LNCAP (cell line): ENCODE measurements at regions not wholly inside any gene's neighbourhood (a gene's known extent, or its start where the extent isn't known, plus 50 kb on each side); places are given as distances from the start of the nearest gene placed in this dataset.

ENCODE experiments used
- TF ChIP-seq, protein P1 (sequence below): fragments of 450-650 bp; IDR thresholded peaks from 2 replicates; pipeline ENCODE4 v1.5.1; 2017; ENCODE audit warnings: mild to moderate bottlenecking

DNA sequence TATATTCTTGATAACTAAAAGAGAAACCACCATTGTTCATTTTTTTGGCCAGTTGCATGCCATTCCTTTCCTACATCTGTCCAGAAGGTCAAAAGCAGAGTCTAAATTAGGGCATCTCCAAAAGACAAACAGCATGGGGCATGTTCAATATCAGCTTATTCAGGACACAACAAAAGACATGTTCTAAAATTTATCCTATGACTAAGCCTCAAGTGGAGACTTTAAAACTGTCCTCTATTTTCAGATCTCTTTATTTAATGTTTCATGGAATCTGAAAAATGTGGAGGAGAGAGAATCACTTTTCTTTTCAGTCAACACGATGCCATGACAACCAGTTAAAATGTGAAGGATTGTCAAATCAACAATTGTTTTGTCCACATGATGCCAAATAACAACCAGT lies 303.4 kb upstream of the PRMT6 start:
- TF ChIP-seq, protein P1, sequence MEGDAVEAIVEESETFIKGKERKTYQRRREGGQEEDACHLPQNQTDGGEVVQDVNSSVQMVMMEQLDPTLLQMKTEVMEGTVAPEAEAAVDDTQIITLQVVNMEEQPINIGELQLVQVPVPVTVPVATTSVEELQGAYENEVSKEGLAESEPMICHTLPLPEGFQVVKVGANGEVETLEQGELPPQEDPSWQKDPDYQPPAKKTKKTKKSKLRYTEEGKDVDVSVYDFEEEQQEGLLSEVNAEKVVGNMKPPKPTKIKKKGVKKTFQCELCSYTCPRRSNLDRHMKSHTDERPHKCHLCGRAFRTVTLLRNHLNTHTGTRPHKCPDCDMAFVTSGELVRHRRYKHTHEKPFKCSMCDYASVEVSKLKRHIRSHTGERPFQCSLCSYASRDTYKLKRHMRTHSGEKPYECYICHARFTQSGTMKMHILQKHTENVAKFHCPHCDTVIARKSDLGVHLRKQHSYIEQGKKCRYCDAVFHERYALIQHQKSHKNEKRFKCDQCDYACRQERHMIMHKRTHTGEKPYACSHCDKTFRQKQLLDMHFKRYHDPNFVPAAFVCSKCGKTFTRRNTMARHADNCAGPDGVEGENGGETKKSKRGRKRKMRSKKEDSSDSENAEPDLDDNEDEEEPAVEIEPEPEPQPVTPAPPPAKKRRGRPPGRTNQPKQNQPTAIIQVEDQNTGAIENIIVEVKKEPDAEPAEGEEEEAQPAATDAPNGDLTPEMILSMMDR = no peak

DNA sequence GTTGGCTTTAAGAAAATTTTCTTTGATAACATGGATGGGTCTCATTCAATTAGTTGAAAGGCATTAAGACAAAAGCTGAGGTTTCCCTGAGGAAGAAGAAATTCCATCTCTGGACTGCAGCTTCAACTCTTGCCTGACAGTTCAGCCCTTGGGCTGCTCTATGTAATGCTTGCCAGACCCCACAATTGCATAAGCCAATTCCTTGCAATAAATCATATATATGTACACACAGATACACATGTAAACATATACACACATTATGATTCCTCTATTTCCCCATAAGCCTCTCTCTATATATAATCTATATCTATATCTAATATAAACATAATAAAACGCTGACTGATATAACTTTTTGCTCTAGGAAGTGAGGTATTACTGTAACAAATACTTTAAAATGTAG lies 301.5 kb upstream of the PRMT6 start:
- TF ChIP-seq, protein P1 = no peak

DNA sequence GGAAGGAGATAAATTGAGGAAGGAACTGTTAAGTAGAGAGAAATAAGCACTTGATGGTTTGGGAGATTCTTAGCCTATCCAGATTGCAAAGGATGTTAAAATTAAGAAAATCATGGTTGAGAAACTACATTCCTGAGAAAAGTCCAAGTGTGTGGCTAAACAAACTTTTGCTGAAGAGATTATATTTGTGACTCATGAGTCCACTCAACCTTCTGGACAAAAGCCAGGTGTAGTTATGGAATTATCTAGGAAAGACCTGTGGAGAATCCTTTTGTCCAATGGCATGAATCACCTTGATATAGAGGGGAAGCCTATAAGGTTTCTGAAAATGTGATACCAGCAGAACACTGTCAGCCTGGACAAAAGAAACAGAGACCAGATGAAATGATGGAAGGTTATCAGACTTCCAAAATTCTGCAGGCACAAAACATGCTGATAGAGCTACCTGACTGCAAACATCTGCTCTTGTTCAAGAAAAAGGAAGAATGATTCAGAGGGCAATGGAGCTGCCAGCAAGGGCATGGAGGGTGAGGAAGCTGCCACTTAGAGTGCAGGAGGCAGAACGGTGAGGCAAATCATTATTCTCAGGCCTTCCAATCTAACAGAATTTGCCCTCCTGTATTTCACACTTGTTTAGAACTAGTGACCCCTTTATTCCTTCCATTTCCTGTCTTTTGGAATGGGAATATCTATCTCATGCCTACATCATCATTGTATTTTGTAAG lies 300.6 kb upstream of the PRMT6 start:
- TF ChIP-seq, protein P1 = no peak

DNA sequence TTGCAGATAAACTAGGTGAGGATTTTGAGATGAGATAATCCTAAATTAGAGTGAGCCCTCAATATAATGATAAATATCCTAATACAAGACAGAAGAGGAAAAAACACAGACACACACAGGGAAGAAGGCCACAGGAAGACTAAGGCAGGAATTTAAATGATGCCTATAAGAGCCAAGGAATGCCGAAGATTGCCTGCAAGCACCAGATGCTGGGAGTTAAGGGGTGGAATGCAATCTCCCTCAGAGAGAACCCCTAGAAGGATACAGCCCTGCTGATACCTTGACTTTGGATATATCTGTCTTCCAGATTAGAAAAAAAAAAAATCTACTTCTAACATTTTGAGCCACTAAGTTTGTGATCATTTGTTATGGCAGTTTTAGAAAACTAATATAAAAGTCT lies 299.7 kb upstream of the PRMT6 start:
- TF ChIP-seq, protein P1 = no peak

DNA sequence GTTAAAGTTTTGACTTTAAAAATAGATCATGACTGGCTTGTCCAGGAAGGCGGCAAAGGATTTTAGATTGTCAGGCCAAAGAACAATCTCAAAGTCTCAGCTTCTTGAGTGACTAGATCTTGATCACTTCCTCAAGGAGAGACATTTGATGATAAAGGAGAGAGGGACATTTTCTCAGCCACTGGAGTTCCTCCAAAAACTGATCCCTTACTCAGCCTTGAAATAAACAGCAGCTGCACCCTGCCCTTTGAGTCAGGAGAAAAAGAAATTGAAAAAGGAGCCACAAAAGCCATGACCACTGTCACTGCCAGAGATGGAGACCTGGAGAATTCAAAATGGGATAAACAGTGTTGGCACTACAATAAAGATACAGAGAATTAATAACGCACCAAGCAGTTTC lies 288.4 kb upstream of the PRMT6 start:
- TF ChIP-seq, protein P1 = no peak

DNA sequence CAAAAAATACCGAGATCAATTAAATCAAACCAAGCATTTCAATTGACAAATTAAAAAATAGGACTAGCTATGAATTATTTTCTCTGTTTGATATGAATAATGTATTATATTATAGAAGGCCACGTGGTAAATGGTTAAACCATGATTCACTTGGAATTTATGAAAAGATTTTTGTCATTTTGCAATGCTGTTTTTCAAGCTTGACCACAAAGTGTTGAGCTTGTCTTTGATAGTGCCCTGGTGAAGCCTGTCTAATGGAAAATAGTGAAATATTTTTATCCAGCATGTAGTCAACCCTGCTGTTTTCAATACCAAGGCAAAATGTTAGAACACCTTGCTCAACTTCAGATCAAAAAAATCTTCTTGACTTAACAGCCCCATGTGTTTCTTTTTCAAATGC lies 288.0 kb upstream of the PRMT6 start:
- TF ChIP-seq, protein P1 = no peak

DNA sequence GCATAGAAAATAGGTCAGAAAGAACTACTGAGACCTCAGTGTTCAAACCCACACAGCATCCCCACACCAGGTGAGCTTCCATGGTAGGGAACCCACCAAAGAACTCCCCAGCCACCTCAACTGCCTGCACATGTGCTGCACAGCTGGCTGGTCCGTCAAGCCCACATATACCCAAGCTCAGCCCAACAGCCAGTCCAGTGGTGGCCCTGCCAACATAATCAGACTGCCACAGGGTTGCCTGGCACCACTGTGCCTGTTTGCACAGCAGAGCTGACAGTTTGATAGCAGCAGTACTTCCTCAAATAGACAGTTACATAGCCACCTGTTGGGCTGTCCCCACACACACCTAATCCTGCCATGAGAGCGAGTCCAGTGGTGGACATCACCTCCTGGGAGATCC lies 283.3 kb upstream of the PRMT6 start:
- TF ChIP-seq, protein P1 = no peak

DNA sequence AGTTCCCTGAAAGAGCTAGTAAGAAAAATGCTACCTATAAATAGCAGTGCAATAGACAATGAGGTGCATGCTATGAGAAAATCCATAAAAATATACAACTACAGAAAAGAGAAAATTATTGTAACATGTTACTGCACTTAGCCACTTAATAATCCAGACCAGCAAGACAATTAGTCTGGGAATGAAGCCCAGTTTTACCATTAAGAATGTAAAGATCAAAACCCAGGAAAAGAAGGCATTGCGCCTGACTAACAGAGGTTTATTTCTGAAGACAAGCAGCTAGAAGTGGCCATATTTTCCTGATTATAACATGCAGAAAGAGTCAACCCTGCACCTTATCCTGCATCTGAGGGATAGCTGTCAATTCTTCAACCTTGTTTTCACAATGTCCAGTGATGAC lies 276.4 kb upstream of the PRMT6 start:
- TF ChIP-seq, protein P1 = no peak
